ENCODE measurements at regions not wholly inside any gene's neighbourhood (a gene's known extent, or its start where the extent isn't known, plus 50 kb on each side); places are given as distances from the start of the nearest gene placed in this dataset.

DNA sequence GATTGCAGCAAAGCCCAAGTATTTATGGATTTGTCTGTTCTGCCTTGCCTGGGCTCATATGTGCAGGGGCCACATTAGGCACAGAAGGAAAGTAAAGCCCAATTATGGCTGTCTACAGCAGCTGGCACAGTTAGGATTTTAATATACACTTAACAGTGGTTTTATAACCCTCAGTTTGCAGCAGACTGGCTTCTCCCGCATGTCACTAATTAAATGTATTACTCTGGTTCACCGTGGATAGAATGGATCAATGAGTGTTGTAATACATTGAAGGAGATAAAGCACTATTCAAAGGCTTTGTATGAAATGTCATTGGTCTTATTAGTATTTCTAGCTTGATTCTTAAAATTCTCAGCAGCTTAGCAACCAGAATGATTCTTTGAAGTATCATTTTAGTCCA lies 320.2 kb downstream of the KCNS3 start:
- DNase-seq: no peak

DNA sequence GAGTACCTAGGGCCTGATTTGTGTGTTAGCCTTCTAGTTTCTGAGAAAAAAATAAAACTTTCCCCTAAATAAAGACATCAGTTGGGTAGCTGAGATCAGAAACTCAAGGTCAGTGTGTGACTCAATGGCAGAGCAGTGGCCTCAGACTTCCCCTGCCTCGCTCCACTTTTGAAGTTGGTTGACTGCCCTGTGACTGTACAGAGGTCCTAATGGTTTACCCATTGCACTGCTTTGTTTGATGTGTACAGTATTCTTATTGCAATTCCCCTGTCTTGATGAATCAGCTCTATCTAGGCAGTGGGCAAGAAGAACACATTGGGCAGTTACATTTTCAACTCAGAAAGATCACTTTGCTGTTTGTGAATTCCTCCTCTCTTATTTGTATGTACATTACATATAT lies 315.7 kb downstream of the KCNS3 start:
- DNase-seq: no peak

DNA sequence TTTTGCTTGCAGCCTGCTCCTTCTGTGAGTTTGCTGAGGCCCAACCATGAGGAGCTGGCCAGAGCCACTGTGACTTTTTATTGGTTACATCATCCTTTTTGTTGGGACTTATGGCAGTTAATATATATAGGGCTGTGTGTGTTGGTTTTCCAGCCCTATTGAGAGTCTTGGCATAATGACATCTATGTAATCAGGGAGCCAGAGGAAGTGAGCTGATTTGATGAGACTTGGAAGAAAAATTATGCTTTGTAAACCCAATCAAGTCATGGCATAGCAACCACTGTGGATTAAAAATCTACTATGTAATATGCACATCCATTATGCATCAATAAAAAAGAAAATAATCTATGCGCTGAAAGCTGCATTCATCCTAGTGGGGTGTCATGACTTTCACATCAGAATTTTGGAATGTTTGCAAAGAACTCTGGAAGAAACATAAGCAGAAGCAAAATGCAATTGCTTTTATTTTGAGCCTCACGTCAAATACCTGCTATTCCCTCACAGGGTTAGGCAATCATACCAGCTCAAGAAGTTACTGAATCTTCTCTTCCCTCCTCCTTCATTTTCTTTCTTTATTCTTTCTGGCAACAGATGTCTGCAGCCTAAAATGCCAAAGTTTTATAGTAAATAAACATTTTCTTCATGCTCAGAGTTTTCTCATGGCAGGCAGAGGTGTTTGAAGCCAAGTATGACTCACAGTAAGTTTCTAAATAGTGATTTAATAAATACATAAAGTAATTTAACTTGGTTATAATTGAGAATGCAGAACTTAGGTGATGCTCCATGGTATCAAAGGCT lies 308.5 kb downstream of the KCNS3 start:
- DNase-seq: no peak

DNA sequence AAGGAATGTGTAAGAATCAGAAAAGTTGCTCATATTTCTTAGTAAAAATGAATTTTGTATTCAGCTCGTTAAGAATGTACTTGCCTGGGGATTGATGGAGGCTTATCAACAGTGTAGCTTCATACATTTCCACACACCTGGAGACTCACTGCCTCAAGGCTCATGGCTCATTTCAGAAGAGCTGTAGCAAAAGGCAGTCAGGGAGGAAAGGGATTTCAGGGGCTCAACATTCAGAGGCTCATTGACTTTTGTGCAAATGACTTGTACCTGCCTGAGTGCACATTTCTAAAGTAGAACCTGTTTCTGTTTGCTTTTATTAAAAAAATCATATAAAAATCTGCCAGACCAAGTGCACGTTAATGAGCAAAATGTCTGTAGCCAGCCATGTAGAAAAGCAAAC lies 304.4 kb downstream of the KCNS3 start:
- DNase-seq: no peak

DNA sequence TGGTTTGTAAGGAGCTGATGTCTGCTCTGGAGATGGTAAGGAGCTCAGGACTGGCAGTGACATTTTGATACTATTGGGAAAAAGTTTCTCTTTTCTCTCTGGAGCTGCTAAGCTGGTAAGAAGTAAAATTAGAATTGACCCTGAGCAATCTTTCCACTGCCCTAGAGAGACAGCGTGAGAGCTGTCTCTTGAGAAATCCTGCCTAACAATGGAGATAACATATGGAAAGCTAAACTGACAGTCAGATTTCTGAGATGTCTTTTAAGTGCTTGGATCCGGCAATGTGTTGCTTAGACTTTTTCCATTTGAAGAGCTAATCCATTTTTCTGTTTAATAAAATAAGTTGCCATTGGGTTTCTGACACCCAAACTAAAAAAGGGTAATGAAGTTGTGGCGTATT lies 302.4 kb downstream of the KCNS3 start:
- no peak for DNase-seq

DNA sequence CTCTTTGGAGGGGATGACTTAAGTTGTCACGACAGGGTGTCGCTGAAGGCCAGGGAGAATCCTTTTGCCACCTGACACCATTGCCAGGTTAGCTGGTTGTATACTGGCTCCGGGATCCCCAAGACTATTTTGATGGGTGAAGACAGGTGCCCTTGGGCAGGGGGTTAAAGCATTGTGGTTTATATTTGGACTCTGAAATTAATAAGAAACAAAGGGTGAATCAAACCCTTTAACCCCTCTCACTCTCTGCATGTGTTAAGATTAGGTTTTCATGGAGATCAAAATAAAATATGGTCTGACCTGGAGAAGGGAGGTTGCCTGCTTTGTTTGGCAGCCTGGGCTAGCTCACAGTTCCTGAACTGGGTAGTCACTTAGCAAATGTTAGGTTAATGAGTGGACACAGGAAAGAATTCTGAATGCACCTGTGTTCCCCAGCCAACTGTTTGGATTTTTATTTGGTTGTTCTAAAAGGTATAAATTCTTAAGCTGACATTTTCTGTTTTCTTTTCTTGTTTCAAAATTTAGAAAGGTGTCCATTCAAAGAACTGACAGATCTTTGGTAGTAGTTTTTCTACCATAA lies 301.7 kb downstream of the KCNS3 start:
- no peak for DNase-seq

DNA sequence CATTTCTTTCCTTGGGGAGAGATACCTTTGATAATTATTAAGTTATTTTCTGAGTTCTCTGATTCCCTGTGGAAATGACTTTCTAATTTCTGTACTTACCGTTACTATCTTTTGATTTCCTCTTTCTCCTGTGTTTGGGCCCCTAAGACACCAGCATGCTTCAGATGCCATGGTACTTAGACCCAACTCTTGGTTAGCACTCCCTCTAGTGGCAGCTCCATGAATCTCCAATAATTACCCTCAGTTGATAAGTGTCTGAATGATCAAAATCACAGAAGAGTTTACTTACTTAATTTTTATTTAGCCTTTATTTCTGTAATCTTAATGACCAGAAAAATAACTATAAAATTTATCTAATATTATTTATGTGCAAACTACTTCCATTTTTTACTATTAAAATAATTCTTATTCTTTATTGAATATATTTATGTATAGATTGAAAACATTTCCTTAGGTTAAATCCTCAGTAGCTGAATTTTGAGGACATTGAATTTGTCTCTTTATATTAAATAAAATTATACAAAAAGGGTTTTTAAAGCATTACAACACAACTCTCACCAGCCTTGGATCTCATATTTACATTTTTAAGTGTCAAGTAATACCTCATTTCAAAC lies 300.4 kb downstream of the KCNS3 start:
- DNase-seq: peak in 9 of 51 donors; percentile 5 to 26 (median 16)

DNA sequence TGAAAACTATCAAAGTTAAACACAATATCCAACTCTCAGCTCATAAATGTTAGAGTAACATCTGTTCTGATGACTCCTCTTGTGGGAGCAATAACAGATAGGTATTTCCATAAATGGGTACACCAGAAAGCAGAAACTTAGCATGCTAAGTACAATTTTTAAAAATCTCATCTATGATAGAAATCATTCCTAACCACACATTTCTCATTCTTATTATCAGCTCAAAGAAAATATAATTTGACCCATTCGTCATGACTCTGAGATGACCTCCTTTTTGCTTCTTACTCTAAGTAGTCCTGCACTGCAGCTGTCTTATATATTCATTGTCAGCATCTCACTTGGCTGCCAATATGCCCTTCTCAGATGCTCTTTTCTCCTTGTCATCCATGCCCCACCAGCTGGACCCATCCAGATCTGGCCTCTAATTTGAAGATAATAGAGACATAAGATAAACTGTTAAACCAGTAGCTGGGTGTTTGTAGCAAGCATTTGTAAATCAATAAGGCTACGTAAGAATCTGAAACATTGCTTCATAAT lies 298.3 kb downstream of the KCNS3 start:
- no peak for DNase-seq

DNA sequence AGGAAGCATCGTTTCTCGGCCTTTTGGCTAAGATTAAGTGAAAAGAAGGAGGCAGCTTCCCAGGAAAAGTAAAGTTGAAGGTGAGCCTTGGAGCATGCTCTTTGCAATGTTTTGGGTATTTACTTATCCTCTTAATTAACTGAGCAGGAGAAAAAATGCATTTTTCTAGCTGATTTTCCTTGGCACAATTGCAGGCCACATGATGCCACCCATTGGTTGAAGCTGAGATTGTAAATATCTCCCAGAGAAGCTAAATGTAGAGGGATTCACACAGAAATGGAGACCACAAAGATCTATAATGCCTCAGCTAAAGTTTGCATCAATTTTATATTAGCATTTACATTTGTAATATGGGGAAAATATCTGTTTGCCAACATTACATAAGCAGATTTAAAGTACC lies 294.1 kb downstream of the KCNS3 start:
- no peak for DNase-seq

DNA sequence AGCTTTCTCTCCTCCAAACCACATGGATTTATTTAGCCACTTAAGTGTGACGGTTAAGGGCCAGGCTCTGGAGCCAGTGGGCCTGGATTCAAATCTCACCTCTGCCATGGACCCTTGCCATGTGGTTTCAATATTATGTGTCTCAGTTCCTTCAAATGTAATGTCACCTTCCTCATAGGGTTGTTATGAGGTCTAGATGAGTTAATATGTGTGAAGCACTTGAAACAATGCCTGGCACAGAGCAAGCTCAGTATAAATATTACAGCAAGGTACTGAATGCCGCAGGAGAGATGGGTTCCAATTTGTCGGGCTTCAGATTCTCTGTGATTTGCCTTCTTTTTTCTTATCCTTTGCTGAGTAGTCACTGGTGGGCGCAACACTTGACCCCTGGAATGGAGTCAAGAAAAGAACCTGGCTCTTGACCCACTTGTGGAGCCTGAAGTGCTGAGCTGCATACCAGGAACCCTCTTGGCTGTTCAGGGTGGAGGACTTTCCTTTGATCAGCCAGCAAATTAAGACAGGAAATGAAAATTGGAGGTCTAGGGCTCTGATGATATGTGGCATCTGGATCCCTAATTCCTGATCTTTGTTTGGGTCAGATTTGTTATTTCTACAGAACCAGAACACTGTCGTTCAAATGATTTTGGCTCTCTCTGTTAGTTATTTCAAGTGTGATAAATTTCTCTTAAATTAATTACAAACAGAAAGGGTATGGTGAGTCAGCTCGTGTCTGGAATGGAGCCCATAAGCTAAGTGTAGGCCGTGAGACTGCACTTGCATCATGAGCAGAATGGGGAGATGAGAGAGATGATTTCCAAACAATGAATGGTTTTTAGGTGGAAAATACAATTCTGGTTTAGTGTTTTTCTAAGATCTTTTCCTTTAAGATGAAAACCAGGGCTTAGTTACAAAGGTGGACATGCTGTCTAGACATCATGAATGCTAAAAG lies 293.0 kb downstream of the KCNS3 start:
- no peak for DNase-seq

DNA sequence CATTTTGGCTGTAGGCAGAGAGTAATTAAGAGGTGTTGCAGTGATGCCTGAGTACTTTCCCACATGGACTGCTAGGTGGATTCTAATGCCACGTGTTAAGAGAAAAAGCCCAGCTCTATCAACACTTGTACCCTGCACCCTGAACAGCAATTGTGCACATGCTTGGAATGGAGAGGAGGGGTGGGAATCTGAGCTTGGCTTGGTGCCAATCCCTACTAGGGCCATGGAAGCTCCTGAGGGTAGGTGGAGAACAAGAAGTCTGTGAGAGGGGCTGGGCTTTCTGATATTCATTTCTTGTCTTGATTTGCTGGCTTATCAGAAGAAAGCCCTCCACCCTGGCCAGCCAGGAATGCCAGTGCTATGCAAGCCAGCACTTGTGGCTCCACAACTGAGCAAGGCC lies 292.2 kb downstream of the KCNS3 start:
- DNase-seq: no peak

DNA sequence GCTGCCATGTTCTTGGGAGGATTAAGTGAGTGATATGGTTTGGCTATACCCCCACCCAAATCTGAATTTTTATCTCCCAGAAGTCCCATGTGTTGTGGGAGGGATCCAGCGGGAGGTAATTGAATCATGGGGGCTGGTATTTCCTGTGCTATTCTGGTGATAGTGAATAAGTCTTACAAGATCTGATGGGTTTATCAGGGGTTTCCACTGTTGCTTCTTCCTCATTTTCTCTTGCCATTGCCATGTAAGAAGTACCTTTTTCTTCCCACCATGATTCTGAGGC lies 291.4 kb downstream of the KCNS3 start:
- DNase-seq: no peak

DNA sequence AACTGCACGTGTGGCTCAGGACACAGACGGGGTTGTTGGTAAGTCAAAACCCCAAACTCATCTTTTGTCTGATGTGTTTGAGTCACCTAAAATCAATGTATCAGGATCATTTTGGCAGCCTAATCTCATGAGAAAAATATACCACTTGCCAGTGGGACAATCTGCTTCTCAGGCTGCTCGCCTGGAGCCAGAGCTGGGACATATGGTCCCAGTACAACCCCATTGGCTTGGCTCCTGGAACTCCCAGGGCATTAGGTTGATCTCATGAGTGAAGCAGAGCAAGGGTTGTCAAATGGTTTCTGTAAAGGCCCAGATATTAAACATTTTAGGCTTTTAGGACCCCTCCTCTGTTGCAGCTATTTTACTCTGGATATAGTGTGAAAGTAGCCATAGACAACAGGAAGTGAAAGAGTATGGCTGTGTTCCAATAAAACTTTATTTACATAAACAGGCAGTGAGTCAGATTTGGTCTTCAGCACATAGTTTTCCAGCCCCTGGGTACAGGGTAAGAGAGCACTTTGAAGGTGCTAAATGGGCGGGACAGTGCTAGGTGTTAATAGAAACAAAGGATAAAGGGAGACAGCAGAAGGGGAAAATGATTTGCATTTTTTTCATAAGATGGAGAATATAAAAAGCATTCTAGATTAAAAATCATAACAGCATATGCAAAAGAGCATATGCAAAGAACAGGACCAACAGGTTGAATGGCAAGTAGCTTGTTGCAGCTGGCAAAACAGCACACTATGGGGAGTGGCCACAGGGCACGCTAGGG lies 290.8 kb downstream of the KCNS3 start:
- DNase-seq: no peak

DNA sequence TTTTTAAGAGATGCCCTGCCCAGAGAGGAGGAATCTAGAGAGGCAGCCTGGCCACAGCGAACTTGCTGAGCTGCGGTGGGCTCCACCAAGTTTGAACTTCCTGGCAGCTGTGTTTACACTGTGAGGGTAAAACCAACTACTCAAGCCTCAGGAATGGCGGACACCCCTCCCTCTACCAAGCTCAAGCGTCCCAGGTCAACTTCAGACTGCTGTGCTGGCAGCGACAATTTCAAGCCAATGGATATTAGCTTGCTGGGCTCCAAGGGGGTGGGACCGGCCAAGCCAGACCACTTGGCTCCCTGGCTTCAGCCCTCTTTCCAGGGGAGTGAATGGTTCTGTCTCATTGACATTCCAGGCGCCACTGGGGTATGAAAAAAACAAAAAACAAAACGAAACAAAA lies 289.4 kb downstream of the KCNS3 start:
- no peak for DNase-seq

DNA sequence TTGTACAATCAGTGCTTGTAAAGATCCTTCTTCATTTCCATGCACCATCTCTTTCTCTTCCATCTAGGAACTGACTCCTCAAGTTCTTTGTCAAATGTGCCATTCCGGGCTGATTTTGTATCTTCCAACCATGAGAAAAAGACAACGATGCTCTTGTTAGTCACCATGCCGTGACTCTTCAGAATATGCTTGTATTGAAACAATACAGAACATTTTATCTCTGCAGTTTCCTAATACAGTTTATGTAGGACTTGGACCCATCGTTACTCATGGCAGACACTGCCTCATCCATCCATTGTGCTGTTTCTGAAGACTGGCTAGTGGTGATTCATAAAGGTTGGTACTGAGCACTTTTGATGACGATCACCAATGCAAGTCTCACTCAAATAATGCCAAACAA lies 283.2 kb downstream of the KCNS3 start:
- DNase-seq: no peak

DNA sequence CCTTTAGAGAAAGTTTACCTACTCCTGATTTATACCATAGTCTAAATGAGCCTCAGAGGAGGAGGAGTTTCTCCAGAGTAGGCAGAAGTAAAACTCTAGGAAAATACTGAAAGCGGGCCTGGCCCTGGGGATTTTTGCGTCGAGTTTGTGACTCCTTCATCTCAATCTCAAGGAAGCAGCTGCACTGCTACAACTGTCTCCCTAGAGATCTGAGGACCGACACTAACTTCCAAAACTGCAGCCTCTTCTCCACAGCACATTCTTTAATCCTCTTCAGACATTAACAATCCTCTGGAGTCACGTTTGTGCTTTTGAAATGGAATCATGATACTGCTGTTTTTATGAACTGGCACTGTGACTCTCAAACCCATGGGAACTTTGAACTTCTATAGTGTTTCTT lies 281.4 kb downstream of the KCNS3 start:
- no peak for DNase-seq

DNA sequence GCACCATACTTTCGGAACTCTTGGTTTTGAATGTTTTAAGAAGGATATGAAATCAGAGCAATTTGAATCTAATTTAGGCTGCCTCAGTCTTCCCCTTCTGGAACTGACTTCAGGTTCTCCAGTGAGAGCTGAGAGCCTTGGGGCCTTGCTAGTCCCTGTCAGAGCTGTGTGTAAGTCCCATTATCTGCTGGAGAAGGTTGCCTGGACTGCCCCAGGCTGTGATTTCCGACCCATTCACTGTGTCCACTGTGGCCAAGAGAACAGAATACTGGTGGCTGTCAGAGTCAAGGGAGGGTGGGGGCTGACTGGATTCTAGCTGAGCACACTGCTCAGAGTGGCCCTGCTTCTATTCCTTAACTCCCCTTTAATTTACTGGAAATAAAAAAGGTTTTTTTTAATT lies 278.0 kb downstream of the KCNS3 start:
- DNase-seq: no peak

DNA sequence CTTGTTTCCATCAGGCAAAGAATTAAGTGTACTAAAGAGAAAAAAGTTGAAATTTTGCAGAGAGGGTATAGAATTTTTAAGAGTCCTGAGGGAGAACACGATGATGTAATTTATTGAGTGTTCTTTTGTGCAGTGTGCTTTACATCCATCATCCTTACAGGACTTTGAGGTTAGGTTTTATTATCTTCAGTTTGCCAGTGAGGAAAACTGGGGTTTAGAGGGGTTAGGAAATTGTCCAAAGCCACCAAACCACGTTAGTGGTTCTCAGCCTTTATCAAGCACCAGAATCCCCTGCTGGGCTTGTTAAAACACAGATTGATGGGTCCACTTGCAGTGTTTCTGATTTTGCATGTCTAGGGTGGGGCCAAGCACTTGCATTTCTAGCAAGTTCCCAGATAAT lies 277.5 kb downstream of the KCNS3 start:
- no peak for DNase-seq

DNA sequence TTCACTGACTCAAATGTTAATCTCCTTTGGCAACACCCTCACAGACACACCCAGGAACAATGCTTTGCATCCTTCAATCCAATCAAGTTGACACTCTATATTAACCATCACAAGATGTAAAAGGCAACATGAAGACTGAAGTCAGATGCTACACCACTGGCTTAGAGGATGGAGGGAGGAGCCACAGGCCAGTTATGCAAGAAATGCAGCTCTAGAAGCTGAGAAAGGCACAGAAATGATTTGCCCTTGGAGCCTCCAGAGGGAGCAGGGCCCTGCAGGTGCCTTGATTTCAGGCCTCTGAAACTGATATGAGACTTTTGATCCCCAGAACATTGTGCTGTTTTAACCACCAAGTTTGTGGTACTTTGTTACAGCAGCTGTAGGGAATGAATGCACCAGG lies 276.3 kb downstream of the KCNS3 start:
- DNase-seq: no peak

DNA sequence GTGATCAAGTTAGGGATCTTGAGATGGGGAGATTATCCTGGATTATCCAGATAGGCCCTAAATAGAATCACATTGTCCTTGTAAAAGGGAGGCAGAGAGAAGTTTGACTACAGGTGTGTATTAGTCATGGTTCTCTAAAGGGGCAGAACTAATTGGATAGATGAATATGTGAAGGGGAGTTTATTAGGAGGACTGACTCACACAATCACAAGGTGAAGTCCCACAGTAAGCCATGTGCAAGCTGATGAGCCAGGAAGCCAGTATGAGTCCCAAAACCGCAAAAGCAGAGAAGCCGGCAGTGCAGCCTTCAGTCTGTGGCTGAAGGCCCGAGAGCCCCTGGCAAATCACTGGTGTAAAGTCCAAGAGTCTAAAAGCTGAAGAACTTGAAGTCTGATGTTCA lies 275.8 kb downstream of the KCNS3 start:
- no peak for DNase-seq

DNA sequence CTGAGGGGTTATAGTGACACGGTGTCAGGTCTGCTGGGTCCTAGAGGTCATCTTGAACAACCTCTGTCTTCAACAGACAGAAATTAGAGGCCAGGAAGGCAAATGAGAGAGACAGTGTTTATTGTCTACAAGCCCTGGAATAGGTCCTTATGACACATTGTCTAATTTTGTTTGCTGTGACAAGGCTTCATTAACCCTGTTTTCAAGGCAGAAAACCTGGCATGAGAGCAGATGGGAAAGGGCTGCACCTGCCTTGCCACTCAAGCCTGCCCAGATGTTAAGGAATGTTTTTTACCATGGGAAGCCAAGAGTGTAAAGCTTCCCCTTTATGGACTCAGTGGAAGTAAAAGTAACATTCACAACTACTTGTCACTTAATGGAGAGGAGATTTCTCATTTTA lies 275.3 kb downstream of the KCNS3 start:
- no peak for DNase-seq
